K562 (cell line): ENCODE measurements at regions not wholly inside any gene's neighbourhood (a gene's known extent, or its start where the extent isn't known, plus 50 kb on each side); places are given as distances from the start of the nearest gene placed in this dataset.

ENCODE experiments used
- ATAC-seq: fragments of 200-7000 bp; cut with Tn5 transposase; 3 replicates; pipeline ENCODE4 v1.9.1; 2020; ENCODE audit warnings: moderate library complexity
- BruUV-seq: library from RNA; stranded (reverse); fragments of 400-500 nt; replicated peaks from 2 replicates; lab custom pipeline; 2021; lab: Mats Ljungman, UMichigan
- CTCF ChIA-PET: fragments of 300-600 bp; formaldehyde crosslinking; extraction: SDS; loops from one replicate; lab custom pipeline; 2021; ENCODE audit warnings: low intra/inter-chr PET ratio; lab: Yijun Ruan, JAX
- POLR2A ChIA-PET: fragments of 300-600, 350-650 bp; sonication (Branson Sonifier 250); formaldehyde crosslinking; extraction: SDS; loops from one replicate; lab custom pipeline; 2021; ENCODE audit warnings: antibody characterized with exemption, inconsistent platforms; lab: Yijun Ruan, JAX
- DNase-seq, 4 experiments: peaks; one replicate each; pipeline versions ENCODE4 v3.0.0 to v3.0.0-alpha.2; 2011 to 2018; ENCODE audit warnings: low spot score in 3 of 4, mixed read lengths in 3 of 4; ENCODE audit errors: extremely low read depth in 1 of 4
- FAIRE-seq: peaks from 2 replicates; lab custom pipeline; 2011; peaks lifted over from hg19 to GRCh38; lab: Jason Lieb, UNC
- H2AFZ ChIP-seq: 2 replicates; pipeline ENCODE4 v1.6.0; 2011; ENCODE audit warnings: low read depth, low read length, control low read depth, inconsistent platforms
- H3K27ac ChIP-seq: fragments of 200-600 bp; 3 replicates; pipeline ENCODE4 v1.8.0; 2011; ENCODE audit warnings: low read depth, mild to moderate bottlenecking, control low read depth, inconsistent platforms, low read length, moderate library complexity, mixed read lengths; ENCODE audit errors: extremely low read depth
- H3K27me3 ChIP-seq, 2 experiments: fragments of 300-600 bp in 1 of 2; 2 replicates in 1 of 2; 3 replicates in 1 of 2; pipeline versions ENCODE4 v1.6.0 to v1.8.0; 2011; ENCODE audit warnings: inconsistent platforms in 2 of 2, low read length in 2 of 2, mild to moderate bottlenecking in 1 of 2, mixed read lengths in 1 of 2, moderate library complexity in 1 of 2; ENCODE audit not compliant: control insufficient read depth in 2 of 2, insufficient read depth in 2 of 2
- H3K36me3 ChIP-seq: fragments of 300-600 bp; 3 replicates; pipeline ENCODE4 v1.8.0; 2011; ENCODE audit warnings: mild to moderate bottlenecking, low read length, inconsistent platforms; ENCODE audit not compliant: control insufficient read depth, insufficient read depth
- H3K4me1 ChIP-seq, 2 experiments: fragments of 200-600 bp in 1 of 2; replicated peaks in 1 of 2; 2 replicates in 1 of 2; 3 replicates in 1 of 2; pipeline versions ENCODE4 v1.5.1 to v1.8.0; 2011; ENCODE audit warnings: inconsistent platforms in 2 of 2, low read length in 2 of 2, mild to moderate bottlenecking in 1 of 2, mixed read lengths in 1 of 2, moderate library complexity in 1 of 2; ENCODE audit not compliant: control insufficient read depth in 2 of 2, insufficient read depth in 2 of 2
- H3K4me2 ChIP-seq: 2 replicates; pipeline ENCODE4 v1.6.1; 2011; ENCODE audit warnings: low read length, control low read depth, inconsistent platforms, mixed read lengths; ENCODE audit not compliant: insufficient read depth
- H3K4me3 ChIP-seq: fragments of 200-600 bp; sonication (generic), shearing (Covaris generic); 2 replicates; pipeline ENCODE4 v1.5.1; 2016; ENCODE audit warnings: control low read depth, inconsistent platforms
- H3K79me2 ChIP-seq: fragments of 200-600 bp; 3 replicates; pipeline ENCODE4 v1.8.0; 2011; ENCODE audit warnings: low read length, inconsistent platforms; ENCODE audit not compliant: control insufficient read depth, insufficient read depth
- H3K9ac ChIP-seq, 2 experiments: 2 replicates each; pipeline versions ENCODE4 v1.6.0 to v1.6.1; 2011; ENCODE audit warnings: low read depth in 2 of 2, low read length in 2 of 2, control low read depth in 1 of 2, inconsistent platforms in 1 of 2, mild to moderate bottlenecking in 1 of 2, mixed read lengths in 1 of 2; ENCODE audit not compliant: insufficient read depth in 1 of 2
- H3K9me1 ChIP-seq: one replicate; pipeline ENCODE4 v1.6.0; 2011; ENCODE audit warnings: inconsistent platforms, mild to moderate bottlenecking, low read length, moderate library complexity; ENCODE audit not compliant: control insufficient read depth, insufficient read depth
- H3K9me3 ChIP-seq: replicated peaks from 2 replicates; pipeline ENCODE4 v1.5.1; 2011; ENCODE audit warnings: low read depth, low read length, inconsistent platforms; ENCODE audit not compliant: control insufficient read depth, insufficient read depth
- H4K20me1 ChIP-seq: replicated peaks from 2 replicates; pipeline ENCODE4 v1.6.1; 2011; ENCODE audit warnings: low read length, inconsistent platforms, mixed read lengths; ENCODE audit not compliant: control insufficient read depth, insufficient read depth
- ARNT ChIP-seq, 2 experiments: fragments of 450-650 bp; IDR thresholded peaks; 2 replicates each; pipeline ENCODE4 v1.6.1; 2016; ENCODE audit warnings: mild to moderate bottlenecking in 1 of 2
- CBFB ChIP-seq: sonication (generic); formaldehyde crosslinking; IDR thresholded peaks from 2 replicates; pipeline ENCODE4 v1.4.0; 2020; ENCODE audit warnings: mild to moderate bottlenecking, missing genetic modification reagents
- ELK3 ChIP-seq: fragments of 450-650 bp; formaldehyde crosslinking; IDR thresholded peaks from 2 replicates; pipeline ENCODE4 v1.4.0; 2020; ENCODE audit warnings: mild to moderate bottlenecking
- ETV6 ChIP-seq, 3 experiments: fragments of 150-350 bp in 1 of 3; sonication (generic) in 1 of 3; formaldehyde crosslinking in 1 of 3; IDR thresholded peaks; 2 replicates each; pipeline versions ENCODE4 v1.6.1 to v1.8.0; 2014 to 2022; ENCODE audit warnings: borderline replicate concordance in 2 of 3, low read depth in 2 of 3, antibody characterized with exemption in 1 of 3, low read length in 1 of 3, mild to moderate bottlenecking in 1 of 3, missing genetic modification reagents in 1 of 3
- HDAC2 ChIP-seq: fragments of 450-650 bp; IDR thresholded peaks from 2 replicates; pipeline ENCODE4 v1.6.1; 2016; ENCODE audit warnings: mild to moderate bottlenecking
- RHOXF2B ChIP-seq: fragments of 250-450 bp; sonication (Bioruptor Pico); conservative IDR thresholded peaks from 2 replicates; pipeline ENCODE4 v1.5.1; 2021
- ZKSCAN1 ChIP-seq: fragments of 150-350 bp; IDR thresholded peaks from 2 replicates; pipeline ENCODE4 v1.6.1; 2016; ENCODE audit warnings: low read depth, low read length
- ZNF655 ChIP-seq: fragments of 250-450 bp; sonication (Bioruptor Pico); IDR thresholded peaks from 2 replicates; pipeline ENCODE4 v1.5.0; 2021
- WGBS: fragments of 100-300 bp; shearing (Covaris generic); methylation state at CpG from one replicate; pipeline ENCODE4 v1.1.6; 2016; ENCODE audit warnings: low coverage, mixed read lengths; ENCODE audit not compliant: insufficient coverage; ENCODE audit errors: missing lambda C conversion rate; 5-methylcytosine and 5-hydroxymethylcytosine counted together
- in situ Hi-C: fragments of 300-500 bp; cut with MboI; formaldehyde crosslinking; loops from 4 replicates; pipeline ENCODE4 v1.15.0; 2018; ENCODE audit warnings: inconsistent platforms, mixed read lengths
- intact Hi-C: fragments of 100-400 bp; cut with micrococcal nuclease; formaldehyde crosslinking; loops from 2 replicates; pipeline ENCODE4 v1.14.2; 2022

- Histone ChIP-seq H3K4me2 (no peak overlapping the region), H3K79me2 (no peaks in the 10 kb centered on the region)
- intact Hi-C loops = no loop called here
- in situ Hi-C loops = no loop called here
- POLR2A ChIA-PET = no interaction called here
- no peak for TF ChIP-seq ELK3 (CRISPR knock-in tag)
- TF ChIP-seq RHOXF2B (CRISPR knock-in tag) = no peak
- TF ChIP-seq ZKSCAN1 = no peak
- no peak for TF ChIP-seq CBFB (CRISPR knock-in tag)
- no peak for TF ChIP-seq ARNT (IDR thresholded peaks at IDR 0.05)
- TF ChIP-seq ZNF655 = no peak
- no peak for TF ChIP-seq ETV6 (IDR thresholded peaks at IDR 0.05; ENCODE audit: borderline replicate concordance in 1 of 2, low read depth in 2 of 2, low read length in 1 of 2)
- no peak for TF ChIP-seq ETV6 (CRISPR knock-in tag; IDR thresholded peaks at IDR 0.05; ENCODE audit: borderline replicate concordance)
- TF ChIP-seq HDAC2 = no peak
- TF ChIP-seq, all 486 proteins: peak for 0
- no peak overlapping the region for H3K9ac ChIP-seq
- H3K36me3 ChIP-seq = no peaks in the 10 kb centered on the region
- no peaks in the 10 kb centered on the region for H4K20me1 ChIP-seq
- no peaks in the 10 kb centered on the region for H3K4me1 ChIP-seq
- WGBS = 0% methylated on average over 12 of the region's 13 CpGs
- no peak for DNase-seq
- H3K4me3 ChIP-seq = no peak overlapping the region
- no peak overlapping the region for H2AFZ ChIP-seq
- no peaks in the 10 kb centered on the region for H3K27me3 ChIP-seq
- no peak for FAIRE-seq
- ATAC-seq = no peak
- no peak overlapping the region for H3K27ac ChIP-seq
- no peaks in the 10 kb centered on the region for H3K9me1 ChIP-seq
- BruUV-seq = no TSS peak
- CTCF ChIA-PET = no interaction called here
- no peaks in the 10 kb centered on the region for H3K9me3 ChIP-seq
Measured at GRCh38 chr10:131381576-131381975, 70.1 kb upstream of the TCERG1L start.
